Fibroblast of lung (primary cell): ENCODE measurements at regions not wholly inside any gene's neighbourhood (a gene's known extent, or its start where the extent isn't known, plus 50 kb on each side); places are given as distances from the start of the nearest gene placed in this dataset.

ENCODE experiments used
- DNase-seq, 2 donors: peaks; one replicate each; pipeline versions ENCODE4 v3.0.0 to v3.0.0-alpha.2; 2010; ENCODE audit warnings: low read depth in 2 of 2
- H2AFZ ChIP-seq: 2 replicates; pipeline ENCODE4 v1.5.1; 2012; ENCODE audit warnings: low read length, control low read depth, inconsistent platforms
- H3K27ac ChIP-seq: 2 replicates; pipeline ENCODE4 v1.5.1; 2011; ENCODE audit warnings: low read length, control low read depth; ENCODE audit not compliant: insufficient read depth
- H3K27me3 ChIP-seq: 2 replicates; pipeline ENCODE4 v1.5.1; 2011; ENCODE audit warnings: mild to moderate bottlenecking, low read length; ENCODE audit not compliant: control insufficient read depth, insufficient read depth
- H3K36me3 ChIP-seq: 2 replicates; pipeline ENCODE4 v1.5.1; 2011; ENCODE audit warnings: low read length; ENCODE audit not compliant: control insufficient read depth, insufficient read depth
- H3K4me1 ChIP-seq: 2 replicates; pipeline ENCODE4 v1.5.1; 2011; ENCODE audit warnings: low read length; ENCODE audit not compliant: control insufficient read depth, insufficient read depth; ENCODE audit errors: extremely low read depth
- H3K4me2 ChIP-seq: 2 replicates; pipeline ENCODE4 v1.5.1; 2011; ENCODE audit warnings: low read length, control low read depth; ENCODE audit not compliant: insufficient read depth; ENCODE audit errors: extremely low read depth
- H3K4me3 ChIP-seq, 4 experiments: fragments of 200-600 bp in 1 of 4; sonication (generic) in 1 of 4; replicated peaks in 1 of 4; 2 replicates each; pipeline ENCODE4 v1.5.1; 2011 to 2016; ENCODE audit warnings: low read length in 4 of 4, low read depth in 3 of 4, mild to moderate bottlenecking in 3 of 4, control low read depth in 2 of 4, inconsistent platforms in 1 of 4, mixed read lengths in 1 of 4; ENCODE audit not compliant: insufficient read depth in 1 of 4; ENCODE audit errors: control extremely low read depth in 1 of 4
- H3K79me2 ChIP-seq: 2 replicates; pipeline ENCODE4 v1.5.1; 2012; ENCODE audit warnings: mild to moderate bottlenecking, low read length, inconsistent platforms; ENCODE audit not compliant: control insufficient read depth, insufficient read depth
- H3K9ac ChIP-seq: 2 replicates; pipeline ENCODE4 v1.5.1; 2011; ENCODE audit warnings: mild to moderate bottlenecking, low read length, control low read depth; ENCODE audit not compliant: insufficient read depth
- H3K9me3 ChIP-seq: 2 replicates; pipeline ENCODE4 v1.5.1; 2012; ENCODE audit warnings: low read depth, low read length; ENCODE audit not compliant: control insufficient read depth, insufficient read depth
- H4K20me1 ChIP-seq: 2 replicates; pipeline ENCODE4 v1.5.1; 2011; ENCODE audit warnings: low read length; ENCODE audit not compliant: control insufficient read depth, insufficient read depth; ENCODE audit errors: extremely low read depth
- EZH2 ChIP-seq: IDR thresholded peaks from 2 replicates; pipeline ENCODE4 v1.5.1; 2012; ENCODE audit warnings: low read length, control low read depth, mild to moderate bottlenecking; ENCODE audit errors: missing control alignments
- TF ChIP-seq, protein P1 (sequence below), 2 donors: IDR thresholded peaks in 1 of 2; conservative IDR thresholded peaks in 1 of 2; 1 replicate in 1 of 2; 2 replicates in 1 of 2; pipeline ENCODE4 v1.5.1; 2011 to 2012; ENCODE audit warnings: low read length in 2 of 2, control low read depth in 1 of 2, inconsistent platforms in 1 of 2, low read depth in 1 of 2, mild to moderate bottlenecking in 1 of 2

- H4K20me1 ChIP-seq = no peaks in the 10 kb centered on the region
- H3K27ac ChIP-seq = no peak overlapping the region
- H3K9me3 ChIP-seq = no peaks in the 10 kb centered on the region
- no peaks in the 10 kb centered on the region for H3K79me2 ChIP-seq
- no peak overlapping the region for H3K4me3 ChIP-seq
- no peak overlapping the region for H3K4me2 ChIP-seq
- DNase-seq = peak; percentile 69 to 73
- no peak for TF ChIP-seq EZH2
- TF ChIP-seq, protein P1, sequence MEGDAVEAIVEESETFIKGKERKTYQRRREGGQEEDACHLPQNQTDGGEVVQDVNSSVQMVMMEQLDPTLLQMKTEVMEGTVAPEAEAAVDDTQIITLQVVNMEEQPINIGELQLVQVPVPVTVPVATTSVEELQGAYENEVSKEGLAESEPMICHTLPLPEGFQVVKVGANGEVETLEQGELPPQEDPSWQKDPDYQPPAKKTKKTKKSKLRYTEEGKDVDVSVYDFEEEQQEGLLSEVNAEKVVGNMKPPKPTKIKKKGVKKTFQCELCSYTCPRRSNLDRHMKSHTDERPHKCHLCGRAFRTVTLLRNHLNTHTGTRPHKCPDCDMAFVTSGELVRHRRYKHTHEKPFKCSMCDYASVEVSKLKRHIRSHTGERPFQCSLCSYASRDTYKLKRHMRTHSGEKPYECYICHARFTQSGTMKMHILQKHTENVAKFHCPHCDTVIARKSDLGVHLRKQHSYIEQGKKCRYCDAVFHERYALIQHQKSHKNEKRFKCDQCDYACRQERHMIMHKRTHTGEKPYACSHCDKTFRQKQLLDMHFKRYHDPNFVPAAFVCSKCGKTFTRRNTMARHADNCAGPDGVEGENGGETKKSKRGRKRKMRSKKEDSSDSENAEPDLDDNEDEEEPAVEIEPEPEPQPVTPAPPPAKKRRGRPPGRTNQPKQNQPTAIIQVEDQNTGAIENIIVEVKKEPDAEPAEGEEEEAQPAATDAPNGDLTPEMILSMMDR (conservative IDR thresholded peaks at IDR 0.05 in 1 of 2, IDR thresholded peaks at IDR 0.05 in 1 of 2; ENCODE audit: low read depth in 1 of 2, low read length in 2 of 2) = no peak
- H3K27me3 ChIP-seq = no peaks in the 10 kb centered on the region
- no peak overlapping the region for H3K9ac ChIP-seq
- no peak overlapping the region for H2AFZ ChIP-seq
- H3K4me1 ChIP-seq = no peaks in the 10 kb centered on the region
- no peaks in the 10 kb centered on the region for H3K36me3 ChIP-seq
Measured at GRCh38 chrX:20521222-20521621, 254.5 kb upstream of the RPS6KA3 start.

DNA sequence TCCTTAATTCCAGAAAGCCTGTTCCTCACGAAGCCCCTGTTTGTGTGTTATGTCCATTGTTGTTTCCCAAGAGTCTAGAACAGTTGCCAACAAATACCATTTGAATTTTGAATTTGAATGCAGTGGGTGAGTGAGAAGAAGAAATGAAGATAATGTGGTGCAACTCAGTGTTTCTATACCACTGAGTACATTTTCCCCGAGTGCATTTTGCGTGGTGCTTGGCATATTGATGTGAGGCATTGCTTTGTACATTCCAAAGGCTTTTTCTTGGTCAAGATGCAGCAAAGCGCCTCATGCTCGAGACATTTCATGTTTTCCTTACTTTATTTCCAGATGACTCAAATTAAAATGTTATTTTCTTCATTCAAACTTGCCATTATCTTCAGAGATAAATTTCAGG is 253.1 kb upstream of the RPS6KA3 start:
- no peak for DNase-seq
- TF ChIP-seq EZH2 = no peak
- TF ChIP-seq, protein P1 (conservative IDR thresholded peaks at IDR 0.05 in 1 of 2, IDR thresholded peaks at IDR 0.05 in 1 of 2; ENCODE audit: low read depth in 1 of 2, low read length in 2 of 2) = no peak
- Histone ChIP-seq H3K27me3 (no peaks in the 10 kb centered on the region), H3K4me3 (no peak overlapping the region), H3K27ac (no peak overlapping the region), H3K9me3 (no peaks in the 10 kb centered on the region), H3K79me2 (no peaks in the 10 kb centered on the region), H3K9ac (no peak overlapping the region), H4K20me1 (no peaks in the 10 kb centered on the region), H3K36me3 (no peaks in the 10 kb centered on the region), H2AFZ (no peak overlapping the region), H3K4me2 (no peak overlapping the region), H3K4me1 (peaks cover 4% of the 10 kb centered on the region)

DNA sequence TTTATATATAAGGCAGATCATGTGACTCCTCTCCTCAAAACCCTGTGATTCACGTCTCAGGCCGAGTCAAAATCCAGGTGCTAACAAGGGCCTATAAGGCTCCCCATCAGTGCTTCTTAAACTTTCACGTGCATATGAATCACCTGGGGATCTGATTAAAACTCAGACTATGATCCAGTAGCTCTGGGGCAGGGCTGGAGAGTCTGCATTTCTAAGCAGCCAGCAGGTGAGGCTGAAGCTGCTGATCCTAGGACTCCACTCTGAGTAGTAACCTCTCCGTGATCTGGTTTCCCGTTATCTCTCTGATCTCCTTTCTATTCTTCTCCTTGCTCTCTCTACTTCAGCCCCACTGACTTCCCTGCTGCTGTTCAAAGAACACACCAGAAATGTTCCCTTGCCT is 252.4 kb upstream of the RPS6KA3 start:
- H4K20me1 ChIP-seq = no peaks in the 10 kb centered on the region
- no peaks in the 10 kb centered on the region for H3K27me3 ChIP-seq
- no peak overlapping the region for H3K9ac ChIP-seq
- H3K4me3 ChIP-seq = no peak overlapping the region
- no peak overlapping the region for H3K4me2 ChIP-seq
- TF ChIP-seq, protein P1 (conservative IDR thresholded peaks at IDR 0.05 in 1 of 2, IDR thresholded peaks at IDR 0.05 in 1 of 2; ENCODE audit: low read depth in 1 of 2, low read length in 2 of 2) = no peak
- no peak for TF ChIP-seq EZH2
- no peak for DNase-seq
- no peaks in the 10 kb centered on the region for H3K9me3 ChIP-seq
- no peaks in the 10 kb centered on the region for H3K79me2 ChIP-seq
- H3K36me3 ChIP-seq = no peaks in the 10 kb centered on the region
- no peak overlapping the region for H3K27ac ChIP-seq
- no peak overlapping the region for H2AFZ ChIP-seq
- peaks cover 4% of the 10 kb centered on the region for H3K4me1 ChIP-seq
